Cardiac muscle cell (in vitro differentiated cells and primary cell): ENCODE measurements at regions not wholly inside any gene's neighbourhood (a gene's known extent, or its start where the extent isn't known, plus 50 kb on each side); places are given as distances from the start of the nearest gene placed in this dataset.

Experiments
- DNase-seq, 2 donors: peaks; one replicate each; pipeline versions ENCODE4 v3.0.0 to v3.0.0-alpha.2; 2010 to 2017; ENCODE audit warnings: low read depth in 1 of 2, low spot score in 1 of 2
- H3K27ac ChIP-seq: fragments of 200-600 bp; sonication (generic); 2 replicates; pipeline ENCODE4 v1.5.1; 2016
- H3K27me3 ChIP-seq: fragments of 200-600 bp; sonication (generic); 2 replicates; pipeline ENCODE4 v1.6.0; 2016; ENCODE audit warnings: control low read depth
- H3K36me3 ChIP-seq: fragments of 200-600 bp; sonication (generic); 2 replicates; pipeline ENCODE4 v1.5.1; 2016; ENCODE audit warnings: control low read depth
- H3K4me1 ChIP-seq: fragments of 200-600 bp; sonication (generic); 2 replicates; pipeline ENCODE4 v1.8.1; 2017; ENCODE audit warnings: low read depth, mild to moderate bottlenecking, mixed run types
- H3K4me3 ChIP-seq: fragments of 200-600 bp; sonication (generic); 2 replicates; pipeline ENCODE4 v1.5.1; 2016; ENCODE audit warnings: mild to moderate bottlenecking
- H3K9me3 ChIP-seq: fragments of 200-600 bp; sonication (generic); 2 replicates; pipeline ENCODE4 v1.5.1; 2017; ENCODE audit warnings: low read depth, mild to moderate bottlenecking, control low read depth
- CTCF ChIP-seq: IDR thresholded peaks from 2 replicates; pipeline ENCODE4 v1.5.1; 2012; ENCODE audit warnings: low read depth, mild to moderate bottlenecking, low read length

GRCh38 chr7:95694334-95694733 lies 78.0 kb upstream of the DYNC1I1 start:
- H3K27me3 ChIP-seq: peaks cover 20% of the 10 kb centered on the region
- no peak overlapping the region for H3K27ac ChIP-seq
- H3K4me1 ChIP-seq: no peaks in the 10 kb centered on the region
- TF ChIP-seq CTCF: no peak
- H3K4me3 ChIP-seq: no peak overlapping the region
- H3K9me3 ChIP-seq: no peaks in the 10 kb centered on the region
- DNase-seq: no peak
- H3K36me3 ChIP-seq: no peaks in the 10 kb centered on the region

- TF ChIP-seq CTCF: no peak
- Histone ChIP-seq H3K4me3 (no peak overlapping the region), H3K9me3 (no peaks in the 10 kb centered on the region), H3K27ac (no peak overlapping the region), H3K4me1 (no peaks in the 10 kb centered on the region), H3K27me3 (peaks cover 20% of the 10 kb centered on the region), H3K36me3 (no peaks in the 10 kb centered on the region)
- DNase-seq: peak in 1 of 2 donors; percentile 52
These were observed 78.6 kb upstream of the DYNC1I1 start for GRCh38 chr7:95693551-95694333.

- H3K4me1 ChIP-seq: no peaks in the 10 kb centered on the region
- DNase-seq: no peak
- TF ChIP-seq CTCF: no peak
- H3K27me3 ChIP-seq: peaks cover 12% of the 10 kb centered on the region
- H3K36me3 ChIP-seq: no peaks in the 10 kb centered on the region
- no peaks in the 10 kb centered on the region for H3K9me3 ChIP-seq
- H3K27ac ChIP-seq: no peak overlapping the region
- no peak overlapping the region for H3K4me3 ChIP-seq
These were observed 80.9 kb upstream of the DYNC1I1 start for GRCh38 chr7:95691464-95691863.

- peak; percentile 57 for TF ChIP-seq CTCF
- peak; percentile 43 to 69 for DNase-seq
These were observed 81.9 kb upstream of the DYNC1I1 start for GRCh38 chr7:95690367-95690947.

GRCh38 chr7:95688931-95689495 lies 83.3 kb upstream of the DYNC1I1 start:
- no peak for DNase-seq
- Histone ChIP-seq H3K36me3 (no peaks in the 10 kb centered on the region), H3K4me3 (no peak overlapping the region), H3K9me3 (no peaks in the 10 kb centered on the region), H3K27ac (no peak overlapping the region), H3K27me3 (no peaks in the 10 kb centered on the region), H3K4me1 (no peaks in the 10 kb centered on the region)
- no peak for TF ChIP-seq CTCF

More at GRCh38 chr7:95690367-95690947, 81.9 kb upstream of the DYNC1I1 start:
- no peaks in the 10 kb centered on the region for H3K36me3 ChIP-seq
- H3K27me3 ChIP-seq: peaks cover 7% of the 10 kb centered on the region
- no peaks in the 10 kb centered on the region for H3K9me3 ChIP-seq
- H3K4me3 ChIP-seq: peak overlapping the region; percentile 20
- no peak overlapping the region for H3K27ac ChIP-seq
- no peaks in the 10 kb centered on the region for H3K4me1 ChIP-seq
